ENCODE measurements at regions not wholly inside any gene's neighbourhood (a gene's known extent, or its start where the extent isn't known, plus 50 kb on each side); places are given as distances from the start of the nearest gene placed in this dataset.

DNA sequence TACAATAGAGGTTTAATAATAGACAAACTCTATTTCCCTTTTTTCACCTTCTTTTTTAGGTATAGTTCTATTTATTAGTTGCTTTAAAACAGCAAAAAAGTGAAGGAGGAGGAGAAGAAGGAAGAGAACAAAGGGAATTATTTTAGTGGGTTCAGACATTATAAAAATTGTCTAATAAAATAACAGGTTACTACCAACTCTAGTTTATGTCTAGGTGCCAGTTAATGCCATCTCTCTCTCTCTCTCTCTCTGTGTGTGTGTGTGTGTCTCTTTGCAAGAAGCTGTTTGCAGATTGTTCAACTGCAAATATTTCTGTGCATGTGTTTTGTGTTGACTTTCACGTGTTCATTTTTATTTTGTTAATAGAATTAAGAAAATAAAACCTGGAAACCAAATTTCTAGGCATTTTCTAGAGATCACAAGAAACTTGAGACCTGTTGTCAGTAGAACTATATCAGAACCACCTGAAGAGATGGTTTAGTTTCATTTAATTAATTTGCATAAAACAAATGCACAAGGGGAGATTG, 313.5 kb upstream of the SGK1 start (continued):
- TF ChIP-seq, protein P1, sequence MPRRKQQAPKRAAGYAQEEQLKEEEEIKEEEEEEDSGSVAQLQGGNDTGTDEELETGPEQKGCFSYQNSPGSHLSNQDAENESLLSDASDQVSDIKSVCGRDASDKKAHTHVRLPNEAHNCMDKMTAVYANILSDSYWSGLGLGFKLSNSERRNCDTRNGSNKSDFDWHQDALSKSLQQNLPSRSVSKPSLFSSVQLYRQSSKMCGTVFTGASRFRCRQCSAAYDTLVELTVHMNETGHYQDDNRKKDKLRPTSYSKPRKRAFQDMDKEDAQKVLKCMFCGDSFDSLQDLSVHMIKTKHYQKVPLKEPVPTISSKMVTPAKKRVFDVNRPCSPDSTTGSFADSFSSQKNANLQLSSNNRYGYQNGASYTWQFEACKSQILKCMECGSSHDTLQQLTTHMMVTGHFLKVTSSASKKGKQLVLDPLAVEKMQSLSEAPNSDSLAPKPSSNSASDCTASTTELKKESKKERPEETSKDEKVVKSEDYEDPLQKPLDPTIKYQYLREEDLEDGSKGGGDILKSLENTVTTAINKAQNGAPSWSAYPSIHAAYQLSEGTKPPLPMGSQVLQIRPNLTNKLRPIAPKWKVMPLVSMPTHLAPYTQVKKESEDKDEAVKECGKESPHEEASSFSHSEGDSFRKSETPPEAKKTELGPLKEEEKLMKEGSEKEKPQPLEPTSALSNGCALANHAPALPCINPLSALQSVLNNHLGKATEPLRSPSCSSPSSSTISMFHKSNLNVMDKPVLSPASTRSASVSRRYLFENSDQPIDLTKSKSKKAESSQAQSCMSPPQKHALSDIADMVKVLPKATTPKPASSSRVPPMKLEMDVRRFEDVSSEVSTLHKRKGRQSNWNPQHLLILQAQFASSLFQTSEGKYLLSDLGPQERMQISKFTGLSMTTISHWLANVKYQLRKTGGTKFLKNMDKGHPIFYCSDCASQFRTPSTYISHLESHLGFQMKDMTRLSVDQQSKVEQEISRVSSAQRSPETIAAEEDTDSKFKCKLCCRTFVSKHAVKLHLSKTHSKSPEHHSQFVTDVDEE (CRISPR knock-in tag; IDR thresholded peaks at IDR 0.05) = no peak
- no peak for TF ChIP-seq ZFP3 (CRISPR knock-in tag; IDR thresholded peaks at IDR 0.05)
- TF ChIP-seq, protein P2, sequence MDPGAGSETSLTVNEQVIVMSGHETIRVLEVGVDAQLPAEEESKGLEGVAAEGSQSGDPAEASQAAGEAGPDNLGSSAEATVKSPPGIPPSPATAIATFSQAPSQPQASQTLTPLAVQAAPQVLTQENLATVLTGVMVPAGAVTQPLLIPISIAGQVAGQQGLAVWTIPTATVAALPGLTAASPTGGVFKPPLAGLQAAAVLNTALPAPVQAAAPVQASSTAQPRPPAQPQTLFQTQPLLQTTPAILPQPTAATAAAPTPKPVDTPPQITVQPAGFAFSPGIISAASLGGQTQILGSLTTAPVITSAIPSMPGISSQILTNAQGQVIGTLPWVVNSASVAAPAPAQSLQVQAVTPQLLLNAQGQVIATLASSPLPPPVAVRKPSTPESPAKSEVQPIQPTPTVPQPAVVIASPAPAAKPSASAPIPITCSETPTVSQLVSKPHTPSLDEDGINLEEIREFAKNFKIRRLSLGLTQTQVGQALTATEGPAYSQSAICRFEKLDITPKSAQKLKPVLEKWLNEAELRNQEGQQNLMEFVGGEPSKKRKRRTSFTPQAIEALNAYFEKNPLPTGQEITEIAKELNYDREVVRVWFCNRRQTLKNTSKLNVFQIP (CRISPR knock-in tag; IDR thresholded peaks at IDR 0.05; ENCODE audit: borderline replicate concordance, low read depth) = no peak
- TF ChIP-seq, protein P3, sequence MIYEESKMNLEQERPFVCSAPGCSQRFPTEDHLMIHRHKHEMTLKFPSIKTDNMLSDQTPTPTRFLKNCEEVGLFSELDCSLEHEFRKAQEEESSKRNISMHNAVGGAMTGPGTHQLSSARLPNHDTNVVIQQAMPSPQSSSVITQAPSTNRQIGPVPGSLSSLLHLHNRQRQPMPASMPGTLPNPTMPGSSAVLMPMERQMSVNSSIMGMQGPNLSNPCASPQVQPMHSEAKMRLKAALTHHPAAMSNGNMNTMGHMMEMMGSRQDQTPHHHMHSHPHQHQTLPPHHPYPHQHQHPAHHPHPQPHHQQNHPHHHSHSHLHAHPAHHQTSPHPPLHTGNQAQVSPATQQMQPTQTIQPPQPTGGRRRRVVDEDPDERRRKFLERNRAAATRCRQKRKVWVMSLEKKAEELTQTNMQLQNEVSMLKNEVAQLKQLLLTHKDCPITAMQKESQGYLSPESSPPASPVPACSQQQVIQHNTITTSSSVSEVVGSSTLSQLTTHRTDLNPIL (CRISPR knock-in tag; IDR thresholded peaks at IDR 0.05; ENCODE audit: low read depth) = no peak

DNA sequence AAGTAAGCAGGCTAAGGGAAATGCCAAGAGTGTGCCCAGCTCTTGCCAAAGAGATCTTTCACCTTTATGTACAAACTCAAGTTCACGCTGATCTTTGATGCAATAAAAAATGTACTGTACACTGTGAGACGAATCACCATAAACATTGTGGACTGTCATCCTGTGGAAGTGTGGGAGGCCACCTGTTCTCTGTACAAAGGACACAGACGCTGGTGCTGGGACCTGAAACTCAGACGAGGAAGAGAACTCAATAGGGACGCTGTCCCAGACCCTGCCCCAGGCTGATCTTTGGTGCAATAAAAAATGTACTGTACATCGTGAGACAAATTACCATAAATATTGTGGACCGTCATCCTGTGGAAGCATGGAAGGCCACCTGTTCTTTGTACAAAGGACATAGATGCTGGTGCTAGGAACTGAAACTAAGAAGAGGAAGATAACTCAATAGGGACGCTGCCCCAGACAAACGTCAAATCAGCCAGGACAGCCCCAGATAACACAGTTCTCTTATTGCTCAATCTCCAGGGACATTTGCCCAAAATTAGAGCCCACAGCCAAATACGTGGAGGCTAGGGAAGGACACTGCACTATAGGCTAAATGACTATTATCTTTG, 312.7 kb upstream of the SGK1 start:
- ATAC-seq = no peak
- no peak for TF ChIP-seq ISL1 (CRISPR knock-in tag; IDR thresholded peaks at IDR 0.05)
- TF ChIP-seq ARNTL (CRISPR knock-in tag; IDR thresholded peaks at IDR 0.05; ENCODE audit: borderline replicate concordance, low read depth) = no peak
- TF ChIP-seq, protein P4, sequence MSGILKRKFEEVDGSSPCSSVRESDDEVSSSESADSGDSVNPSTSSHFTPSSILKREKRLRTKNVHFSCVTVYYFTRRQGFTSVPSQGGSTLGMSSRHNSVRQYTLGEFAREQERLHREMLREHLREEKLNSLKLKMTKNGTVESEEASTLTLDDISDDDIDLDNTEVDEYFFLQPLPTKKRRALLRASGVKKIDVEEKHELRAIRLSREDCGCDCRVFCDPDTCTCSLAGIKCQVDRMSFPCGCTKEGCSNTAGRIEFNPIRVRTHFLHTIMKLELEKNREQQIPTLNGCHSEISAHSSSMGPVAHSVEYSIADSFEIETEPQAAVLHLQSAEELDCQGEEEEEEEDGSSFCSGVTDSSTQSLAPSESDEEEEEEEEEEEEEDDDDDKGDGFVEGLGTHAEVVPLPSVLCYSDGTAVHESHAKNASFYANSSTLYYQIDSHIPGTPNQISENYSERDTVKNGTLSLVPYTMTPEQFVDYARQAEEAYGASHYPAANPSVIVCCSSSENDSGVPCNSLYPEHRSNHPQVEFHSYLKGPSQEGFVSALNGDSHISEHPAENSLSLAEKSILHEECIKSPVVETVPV (CRISPR knock-in tag; IDR thresholded peaks at IDR 0.05) = no peak
- TF ChIP-seq PPARA (CRISPR knock-in tag; IDR thresholded peaks at IDR 0.05; ENCODE audit: borderline replicate concordance) = no peak
- no peak for TF ChIP-seq BACH2 (CRISPR knock-in tag; IDR thresholded peaks at IDR 0.05; ENCODE audit: borderline replicate concordance)
- TF ChIP-seq ZFP3 (CRISPR knock-in tag; IDR thresholded peaks at IDR 0.05) = no peak
- no peak for TF ChIP-seq ZFP30 (CRISPR knock-in tag; IDR thresholded peaks at IDR 0.05)
- TF ChIP-seq ZC3H10 (CRISPR knock-in tag; IDR thresholded peaks at IDR 0.05) = no peak
- no peak for TF ChIP-seq OSR1 (CRISPR knock-in tag; IDR thresholded peaks at IDR 0.05)
- TF ChIP-seq ZNF8 (CRISPR knock-in tag; IDR thresholded peaks at IDR 0.05) = no peak

DNA sequence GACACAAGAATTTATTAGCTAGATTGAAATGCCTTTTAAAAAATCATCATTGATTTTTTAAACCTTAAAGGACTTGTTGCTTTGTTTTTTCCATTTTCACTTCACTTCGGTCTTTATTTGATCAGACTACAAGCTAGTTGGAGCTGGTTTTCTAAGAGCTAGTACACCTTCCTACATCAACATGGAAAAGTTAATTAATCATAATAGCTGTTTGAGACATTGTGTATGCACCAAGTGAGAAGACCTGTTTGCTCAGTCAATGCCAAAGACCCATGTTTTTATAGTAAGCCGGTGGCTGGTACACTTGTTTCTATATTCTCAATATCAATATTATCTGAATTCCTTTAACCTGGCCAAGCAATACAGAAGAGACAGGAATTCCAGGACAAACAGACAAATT, 310.2 kb upstream of the SGK1 start:
- ATAC-seq = no peak

DNA sequence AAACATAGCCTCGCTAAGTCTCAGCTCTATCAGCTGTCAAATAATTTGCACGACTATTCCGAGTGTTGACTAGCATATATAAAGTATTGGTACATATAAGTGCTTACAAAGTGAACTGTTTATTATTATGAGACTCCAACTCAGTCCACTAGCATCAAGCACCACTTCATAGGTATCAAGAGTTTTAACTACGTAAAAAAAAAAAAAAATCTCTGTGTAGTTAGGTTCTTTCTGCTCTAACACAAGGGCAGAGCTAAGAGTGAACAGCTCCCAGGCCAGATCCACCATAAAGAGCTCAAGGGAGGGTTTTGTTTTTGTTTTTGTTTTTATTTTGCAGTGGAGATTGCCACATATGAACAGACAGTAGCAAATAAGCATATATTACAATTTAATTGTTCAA, 309.8 kb upstream of the SGK1 start:
- no peak for TF ChIP-seq BACH2 (CRISPR knock-in tag; IDR thresholded peaks at IDR 0.05; ENCODE audit: borderline replicate concordance)
- TF ChIP-seq ISL1 (CRISPR knock-in tag; IDR thresholded peaks at IDR 0.05) = no peak
- TF ChIP-seq CSDC2 (CRISPR knock-in tag; IDR thresholded peaks at IDR 0.05) = no peak
- no peak for TF ChIP-seq ZNF70 (CRISPR knock-in tag; IDR thresholded peaks at IDR 0.05)
- TF ChIP-seq SNAI2 (CRISPR knock-in tag; IDR thresholded peaks at IDR 0.05) = no peak
- no peak for TF ChIP-seq ESRRG (CRISPR knock-in tag; IDR thresholded peaks at IDR 0.05)
- TF ChIP-seq, protein P5, sequence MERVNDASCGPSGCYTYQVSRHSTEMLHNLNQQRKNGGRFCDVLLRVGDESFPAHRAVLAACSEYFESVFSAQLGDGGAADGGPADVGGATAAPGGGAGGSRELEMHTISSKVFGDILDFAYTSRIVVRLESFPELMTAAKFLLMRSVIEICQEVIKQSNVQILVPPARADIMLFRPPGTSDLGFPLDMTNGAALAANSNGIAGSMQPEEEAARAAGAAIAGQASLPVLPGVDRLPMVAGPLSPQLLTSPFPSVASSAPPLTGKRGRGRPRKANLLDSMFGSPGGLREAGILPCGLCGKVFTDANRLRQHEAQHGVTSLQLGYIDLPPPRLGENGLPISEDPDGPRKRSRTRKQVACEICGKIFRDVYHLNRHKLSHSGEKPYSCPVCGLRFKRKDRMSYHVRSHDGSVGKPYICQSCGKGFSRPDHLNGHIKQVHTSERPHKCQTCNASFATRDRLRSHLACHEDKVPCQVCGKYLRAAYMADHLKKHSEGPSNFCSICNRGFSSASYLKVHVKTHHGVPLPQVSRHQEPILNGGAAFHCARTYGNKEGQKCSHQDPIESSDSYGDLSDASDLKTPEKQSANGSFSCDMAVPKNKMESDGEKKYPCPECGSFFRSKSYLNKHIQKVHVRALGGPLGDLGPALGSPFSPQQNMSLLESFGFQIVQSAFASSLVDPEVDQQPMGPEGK (CRISPR knock-in tag; IDR thresholded peaks at IDR 0.05; ENCODE audit: borderline replicate concordance) = no peak

More for the DNA sequence above, 310.2 kb upstream of the SGK1 start:
- TF ChIP-seq ZFP30 (CRISPR knock-in tag; IDR thresholded peaks at IDR 0.05) = no peak
- no peak for TF ChIP-seq TOX (CRISPR knock-in tag; IDR thresholded peaks at IDR 0.05; ENCODE audit: borderline replicate concordance)
- TF ChIP-seq SNAI2 (CRISPR knock-in tag; IDR thresholded peaks at IDR 0.05) = no peak
- TF ChIP-seq, protein P3 (CRISPR knock-in tag; IDR thresholded peaks at IDR 0.05; ENCODE audit: low read depth) = no peak
- no peak for TF ChIP-seq PPARA (CRISPR knock-in tag; IDR thresholded peaks at IDR 0.05; ENCODE audit: borderline replicate concordance)
- no peak for TF ChIP-seq CSDC2 (CRISPR knock-in tag; IDR thresholded peaks at IDR 0.05)

More for the DNA sequence above, 309.8 kb upstream of the SGK1 start:
- no peak for ATAC-seq

Data from SK-N-SH treated with all-trans-retinoic acid at 6 μM for 48 hours (cell line).